Activated CD4-positive, alpha-beta T cell treated with anti-CD3 and anti-CD28 coated beads for 36 hours (primary cell): ENCODE measurements at regions not wholly inside any gene's neighbourhood (a gene's known extent, or its start where the extent isn't known, plus 50 kb on each side); places are given as distances from the start of the nearest gene placed in this dataset.

Experiments used
- ATAC-seq: fragments of 200-7000 bp; cut with Tn5 transposase; one replicate; pipeline ENCODE4 v1.10.0; 2021; ENCODE audit warnings: mild to moderate bottlenecking, moderate library complexity
- CTCF ChIA-PET: fragments of 350-600 bp; sonication (Branson Sonifier 250); formaldehyde crosslinking; loops from one replicate; lab custom pipeline; 2021; ENCODE audit warnings: antibody characterized with exemption; lab: Charles Lee
- POLR2A ChIA-PET: fragments of 350-600 bp; sonication (Branson Sonifier 250); formaldehyde crosslinking; loops from one replicate; lab custom pipeline; 2021; ENCODE audit warnings: antibody characterized with exemption, inconsistent platforms; lab: Charles Lee
- DNase-seq: peaks from one replicate; pipeline ENCODE4 v3.0.0-alpha.2; 2020
- H3K27ac Mint-ChIP-seq: one replicate; pipeline ENCODE4 v1.8.0; 2021; ENCODE audit warnings: mixed read lengths
- H3K27me3 Mint-ChIP-seq: one replicate; pipeline ENCODE4 v1.8.0; 2021; ENCODE audit warnings: mixed read lengths
- H3K36me3 Mint-ChIP-seq: one replicate; pipeline ENCODE4 v1.8.0; 2021; ENCODE audit warnings: low read depth, mixed read lengths
- H3K4me1 Mint-ChIP-seq: one replicate; pipeline ENCODE4 v1.8.0; 2021; ENCODE audit warnings: mixed read lengths
- H3K4me3 Mint-ChIP-seq: one replicate; pipeline ENCODE4 v1.8.0; 2021; ENCODE audit warnings: mild to moderate bottlenecking, moderate library complexity, mixed read lengths
- H3K9me3 Mint-ChIP-seq: one replicate; pipeline ENCODE4 v1.8.0; 2021; ENCODE audit warnings: low read depth, mixed read lengths
- intact Hi-C, 2 experiments: fragments of 100-400 bp; cut with DNase I in 1 of 2; cut with micrococcal nuclease in 1 of 2; formaldehyde crosslinking; loops; one replicate each; pipeline versions ENCODE4 v1.14.2 to v1.15.1; 2022 to 2024; cut with DNase I, micrococcal nuclease

GRCh38 chr3:90095811-90096210 is 988.4 kb downstream of the EPHA3 start:
- no peak overlapping the region for H3K4me3 Mint-ChIP-seq
- peaks cover 6% of the 10 kb centered on the region for H3K9me3 Mint-ChIP-seq
- H3K27me3 Mint-ChIP-seq: no peaks in the 10 kb centered on the region
- ATAC-seq: no peak
- H3K27ac Mint-ChIP-seq: no peak overlapping the region
- no peaks in the 10 kb centered on the region for H3K4me1 Mint-ChIP-seq
- POLR2A ChIA-PET: no interaction called here
- no peak for DNase-seq
- H3K36me3 Mint-ChIP-seq: no peaks in the 10 kb centered on the region
- intact Hi-C loops: no loop called here
- CTCF ChIA-PET: no interaction called here

GRCh38 chr3:90099493-90099892 is 992.1 kb downstream of the EPHA3 start:
- H3K4me3 Mint-ChIP-seq: no peak overlapping the region
- H3K27ac Mint-ChIP-seq: no peak overlapping the region
- DNase-seq: no peak
- intact Hi-C loops: no loop called here
- H3K27me3 Mint-ChIP-seq: no peaks in the 10 kb centered on the region
- CTCF ChIA-PET: no interaction called here
- ATAC-seq: no peak
- no peaks in the 10 kb centered on the region for H3K36me3 Mint-ChIP-seq
- peaks cover 2% of the 10 kb centered on the region for H3K9me3 Mint-ChIP-seq
- POLR2A ChIA-PET: no interaction called here
- no peaks in the 10 kb centered on the region for H3K4me1 Mint-ChIP-seq

GRCh38 chr3:90102146-90102545 is 994.7 kb downstream of the EPHA3 start:
- ChIA-PET CTCF (no interaction called here), POLR2A (no interaction called here)
- DNase-seq (no peak), ATAC-seq (no peak)
- Mint-ChIP-seq H3K9me3 (peaks cover 2% of the 10 kb centered on the region), H3K27ac (no peak overlapping the region), H3K4me1 (no peaks in the 10 kb centered on the region), H3K4me3 (no peak overlapping the region), H3K36me3 (no peaks in the 10 kb centered on the region), H3K27me3 (no peaks in the 10 kb centered on the region)
- intact Hi-C loops: no loop called here

- no peak for ATAC-seq
- no peak for DNase-seq
- Mint-ChIP-seq H3K36me3 (no peaks in the 10 kb centered on the region), H3K4me1 (no peaks in the 10 kb centered on the region), H3K4me3 (no peak overlapping the region), H3K9me3 (peaks cover 4% of the 10 kb centered on the region), H3K27me3 (no peaks in the 10 kb centered on the region), H3K27ac (no peak overlapping the region)
- CTCF ChIA-PET: no interaction called here
- intact Hi-C loops: no loop called here
- POLR2A ChIA-PET: no interaction called here
Observed at GRCh38 chr3:90121326-90121725, 1013.9 kb downstream of the EPHA3 start.

- peaks cover 13% of the 10 kb centered on the region for H3K9me3 Mint-ChIP-seq
- ATAC-seq (no peak), DNase-seq (no peak)
- POLR2A ChIA-PET: no interaction called here
- H3K4me3 Mint-ChIP-seq: no peak overlapping the region
- H3K4me1 Mint-ChIP-seq: no peaks in the 10 kb centered on the region
- H3K27ac Mint-ChIP-seq: no peak overlapping the region
- intact Hi-C loops: no loop called here
- CTCF ChIA-PET: no interaction called here
- no peaks in the 10 kb centered on the region for H3K36me3 Mint-ChIP-seq
- H3K27me3 Mint-ChIP-seq: no peaks in the 10 kb centered on the region
Observed at GRCh38 chr3:90128391-90128790, 1021.0 kb downstream of the EPHA3 start.

GRCh38 chr3:90129730-90130129 is 1022.3 kb downstream of the EPHA3 start:
- DNase-seq: no peak
- ChIA-PET POLR2A (no interaction called here), CTCF (no interaction called here)
- no peaks in the 10 kb centered on the region for H3K4me1 Mint-ChIP-seq
- no peaks in the 10 kb centered on the region for H3K36me3 Mint-ChIP-seq
- ATAC-seq: no peak
- H3K27me3 Mint-ChIP-seq: no peaks in the 10 kb centered on the region
- intact Hi-C loops: no loop called here
- H3K27ac Mint-ChIP-seq: no peak overlapping the region
- peaks cover 15% of the 10 kb centered on the region for H3K9me3 Mint-ChIP-seq
- no peak overlapping the region for H3K4me3 Mint-ChIP-seq

GRCh38 chr3:90132197-90132596 is 1024.8 kb downstream of the EPHA3 start:
- intact Hi-C loops: no loop called here
- H3K36me3 Mint-ChIP-seq: no peaks in the 10 kb centered on the region
- peaks cover 6% of the 10 kb centered on the region for H3K9me3 Mint-ChIP-seq
- ChIA-PET CTCF (interaction anchor here (0.5 kb wide), 1 partner anchor 194 kb away, joined by 4 read pairs; no protein-coding TSS in a partner anchor), POLR2A (no interaction called here)
- no peak for DNase-seq
- no peak for ATAC-seq
- no peak overlapping the region for H3K27ac Mint-ChIP-seq
- H3K27me3 Mint-ChIP-seq: no peaks in the 10 kb centered on the region
- no peaks in the 10 kb centered on the region for H3K4me1 Mint-ChIP-seq
- H3K4me3 Mint-ChIP-seq: no peak overlapping the region

GRCh38 chr3:90134090-90134489 is 1026.7 kb downstream of the EPHA3 start:
- no peaks in the 10 kb centered on the region for H3K27me3 Mint-ChIP-seq
- H3K36me3 Mint-ChIP-seq: no peaks in the 10 kb centered on the region
- ATAC-seq (no peak), DNase-seq (no peak)
- no peaks in the 10 kb centered on the region for H3K4me1 Mint-ChIP-seq
- no peak overlapping the region for H3K4me3 Mint-ChIP-seq
- no peak overlapping the region for H3K27ac Mint-ChIP-seq
- peaks cover 4% of the 10 kb centered on the region for H3K9me3 Mint-ChIP-seq
- ChIA-PET CTCF (no interaction called here), POLR2A (no interaction called here)
- intact Hi-C loops: no loop called here

GRCh38 chr3:90136456-90137191 is 1029.2 kb downstream of the EPHA3 start:
- ATAC-seq (no peak), DNase-seq (no peak)
- H3K9me3 Mint-ChIP-seq: peaks cover 4% of the 10 kb centered on the region
- ChIA-PET CTCF (no interaction called here), POLR2A (no interaction called here)
- H3K4me3 Mint-ChIP-seq: no peak overlapping the region
- no peak overlapping the region for H3K27ac Mint-ChIP-seq
- H3K27me3 Mint-ChIP-seq: no peaks in the 10 kb centered on the region
- H3K36me3 Mint-ChIP-seq: no peaks in the 10 kb centered on the region
- intact Hi-C loops: no loop called here
- no peaks in the 10 kb centered on the region for H3K4me1 Mint-ChIP-seq

- Mint-ChIP-seq H3K36me3 (no peaks in the 10 kb centered on the region), H3K27ac (no peak overlapping the region), H3K9me3 (peaks cover 6% of the 10 kb centered on the region), H3K27me3 (no peaks in the 10 kb centered on the region), H3K4me3 (no peak overlapping the region), H3K4me1 (no peaks in the 10 kb centered on the region)
- DNase-seq: no peak
- ChIA-PET POLR2A (no interaction called here), CTCF (no interaction called here)
- ATAC-seq: no peak
- intact Hi-C loops: no loop called here
Observed at GRCh38 chr3:90145094-90145860, 1037.9 kb downstream of the EPHA3 start.

GRCh38 chr3:90180096-90180495 is 1072.7 kb downstream of the EPHA3 start:
- Mint-ChIP-seq H3K27ac (no peak overlapping the region), H3K4me3 (no peak overlapping the region), H3K4me1 (no peaks in the 10 kb centered on the region), H3K27me3 (no peaks in the 10 kb centered on the region), H3K9me3 (peaks cover 2% of the 10 kb centered on the region), H3K36me3 (no peaks in the 10 kb centered on the region)
- intact Hi-C loops: no loop called here
- ATAC-seq: no peak
- DNase-seq: no peak
- ChIA-PET CTCF (no interaction called here), POLR2A (no interaction called here)

GRCh38 chr3:90180543-90180942 is 1073.1 kb downstream of the EPHA3 start:
- Mint-ChIP-seq H3K27me3 (no peaks in the 10 kb centered on the region), H3K4me1 (no peaks in the 10 kb centered on the region), H3K27ac (no peak overlapping the region), H3K36me3 (no peaks in the 10 kb centered on the region), H3K4me3 (no peak overlapping the region), H3K9me3 (peaks cover 2% of the 10 kb centered on the region)
- ChIA-PET CTCF (no interaction called here), POLR2A (no interaction called here)
- intact Hi-C loops: no loop called here
- ATAC-seq (no peak), DNase-seq (no peak)
